ENCODE measurements at regions not wholly inside any gene's neighbourhood (a gene's known extent, or its start where the extent isn't known, plus 50 kb on each side); places are given as distances from the start of the nearest gene placed in this dataset.

GRCh38 chr18:35910327-35910726, 62.2 kb upstream of the RMP24 start:
- TF ChIP-seq Cebpa-rat (IDR thresholded peaks at IDR 0.05): no peak
- Histone ChIP-seq H4K20me1 (no peaks in the 10 kb centered on the region), H3K4me1 (peaks cover 0 to 11% (median 0%) of the 10 kb centered on the region in 10 experiments; a peak in 6 of 20 replicates), H3K27ac (no peak overlapping the region), H3K9me3 (replicated peaks in 1 of 11) (no peaks in the 10 kb centered on the region), H3K4me2 (no peak overlapping the region), H3K27me3 (no peaks in the 10 kb centered on the region), H3K4me3 (no peak overlapping the region), H3K9ac (no peak overlapping the region), H3K36me3 (no peaks in the 10 kb centered on the region)

GRCh38 chr18:35912332-35912731, 60.1 kb upstream of the RMP24 start:
- H3K9ac ChIP-seq: no peak overlapping the region
- H3K9me3 ChIP-seq (replicated peaks in 1 of 11): no peaks in the 10 kb centered on the region
- peaks cover 0 to 11% (median 0%) of the 10 kb centered on the region in 10 experiments; a peak in 6 of 20 replicates for H3K4me1 ChIP-seq
- H4K20me1 ChIP-seq: no peaks in the 10 kb centered on the region
- H3K4me2 ChIP-seq: peak overlapping the region in 4 of 11 experiments; percentile 19 to 49 (median 34); a peak in 4 of 22 replicates
- H3K36me3 ChIP-seq: no peaks in the 10 kb centered on the region
- no peak overlapping the region for H3K4me3 ChIP-seq
- TF ChIP-seq Cebpa-rat (IDR thresholded peaks at IDR 0.05): no peak
- no peak overlapping the region for H3K27ac ChIP-seq
- no peaks in the 10 kb centered on the region for H3K27me3 ChIP-seq

GRCh38 chr18:35915056-35915455, 57.4 kb upstream of the RMP24 start:
- H3K36me3 ChIP-seq: no peaks in the 10 kb centered on the region
- no peak overlapping the region for H3K27ac ChIP-seq
- H3K4me3 ChIP-seq: no peak overlapping the region
- H3K9me3 ChIP-seq (replicated peaks in 1 of 11): no peaks in the 10 kb centered on the region
- no peaks in the 10 kb centered on the region for H4K20me1 ChIP-seq
- H3K4me2 ChIP-seq: no peak overlapping the region
- no peak overlapping the region for H3K9ac ChIP-seq
- H3K4me1 ChIP-seq: peaks cover 0 to 11% (median 2%) of the 10 kb centered on the region in 10 experiments; a peak in 8 of 20 replicates
- H3K27me3 ChIP-seq: no peaks in the 10 kb centered on the region
- no peak for TF ChIP-seq Cebpa-rat (IDR thresholded peaks at IDR 0.05)

GRCh38 chr18:35917043-35917442, 55.4 kb upstream of the RMP24 start:
- H3K4me2 ChIP-seq: no peak overlapping the region
- H3K9me3 ChIP-seq (replicated peaks in 1 of 11): no peaks in the 10 kb centered on the region
- no peak overlapping the region for H3K9ac ChIP-seq
- no peaks in the 10 kb centered on the region for H4K20me1 ChIP-seq
- H3K36me3 ChIP-seq: no peaks in the 10 kb centered on the region
- H3K27me3 ChIP-seq: no peaks in the 10 kb centered on the region
- H3K4me3 ChIP-seq: no peak overlapping the region
- no peak for TF ChIP-seq Cebpa-rat (IDR thresholded peaks at IDR 0.05)
- peaks cover 0 to 4% (median 2%) of the 10 kb centered on the region in 10 experiments; a peak in 8 of 20 replicates for H3K4me1 ChIP-seq
- H3K27ac ChIP-seq: no peak overlapping the region

- Histone ChIP-seq H3K4me2 (no peak overlapping the region), H4K20me1 (no peaks in the 10 kb centered on the region), H3K4me1 (peaks cover 0 to 3% (median 0%) of the 10 kb centered on the region in 10 experiments; a peak in 2 of 20 replicates), H3K4me3 (no peak overlapping the region), H3K36me3 (no peaks in the 10 kb centered on the region), H3K27ac (no peak overlapping the region), H3K9ac (no peak overlapping the region), H3K9me3 (replicated peaks in 1 of 11) (no peaks in the 10 kb centered on the region), H3K27me3 (no peaks in the 10 kb centered on the region)
- no peak for TF ChIP-seq Cebpa-rat (IDR thresholded peaks at IDR 0.05)
These were observed 53.9 kb upstream of the RMP24 start for GRCh38 chr18:35918564-35918963.

GRCh38 chr18:35919179-35919578, 53.3 kb upstream of the RMP24 start:
- TF ChIP-seq Cebpa-rat (IDR thresholded peaks at IDR 0.05): no peak
- Histone ChIP-seq H3K27me3 (no peaks in the 10 kb centered on the region), H3K9me3 (replicated peaks in 1 of 11) (no peaks in the 10 kb centered on the region), H3K4me2 (no peak overlapping the region; a peak in 1 of 22 replicates), H3K9ac (no peak overlapping the region), H3K4me1 (peaks cover 0 to 3% (median 0%) of the 10 kb centered on the region in 10 experiments; a peak in 2 of 20 replicates), H3K27ac (no peak overlapping the region), H4K20me1 (no peaks in the 10 kb centered on the region), H3K4me3 (no peak overlapping the region), H3K36me3 (no peaks in the 10 kb centered on the region)

- TF ChIP-seq Cebpa-rat (IDR thresholded peaks at IDR 0.05): no peak
- Histone ChIP-seq H3K4me2 (no peak overlapping the region), H3K9ac (no peak overlapping the region), H3K36me3 (no peaks in the 10 kb centered on the region), H3K4me1 (peaks cover 0 to 3% (median 0%) of the 10 kb centered on the region in 10 experiments; a peak in 2 of 20 replicates), H3K4me3 (no peak overlapping the region), H4K20me1 (no peaks in the 10 kb centered on the region), H3K9me3 (replicated peaks in 1 of 11) (no peaks in the 10 kb centered on the region), H3K27ac (no peak overlapping the region), H3K27me3 (no peaks in the 10 kb centered on the region)
These were observed 51.9 kb upstream of the RMP24 start for GRCh38 chr18:35920623-35921022.
